ENCODE measurements at regions not wholly inside any gene's neighbourhood (a gene's known extent, or its start where the extent isn't known, plus 50 kb on each side); places are given as distances from the start of the nearest gene placed in this dataset.

GRCh38 chr10:130982802-130983201, 328.7 kb downstream of the TCERG1L start:
- DNase-seq (ENCODE audit: low spot score) (no peak), ATAC-seq (no peak)
- intact Hi-C loops (cut with DNase I), result no loop called here

GRCh38 chr10:130983749-130984148, 327.8 kb downstream of the TCERG1L start:
- intact Hi-C loops (cut with DNase I), result no loop called here
- DNase-seq (ENCODE audit: low spot score) (no peak), ATAC-seq (no peak)

- ATAC-seq, result no peak
- DNase-seq (ENCODE audit: low spot score), result no peak
- intact Hi-C loops (cut with DNase I), result no loop called here
These were observed 326.8 kb downstream of the TCERG1L start for GRCh38 chr10:130984686-130985085.

- no peak for DNase-seq (ENCODE audit: low spot score)
These were observed 326.3 kb downstream of the TCERG1L start for GRCh38 chr10:130985158-130985753.

GRCh38 chr10:130986846-130987245, 324.7 kb downstream of the TCERG1L start:
- intact Hi-C loops (cut with DNase I), result no loop called here
- DNase-seq (ENCODE audit: low spot score) (no peak), ATAC-seq (no peak)

More at GRCh38 chr10:130985158-130985753, 326.3 kb downstream of the TCERG1L start:
- intact Hi-C loops (cut with DNase I), result no loop called here
- no peak for ATAC-seq

- DNase-seq (ENCODE audit: low spot score) (no peak), ATAC-seq (no peak)
- intact Hi-C loops (cut with DNase I), result no loop called here
These were observed 324.1 kb downstream of the TCERG1L start for GRCh38 chr10:130987401-130987800.

GRCh38 chr10:130989670-130990232, 321.8 kb downstream of the TCERG1L start:
- ATAC-seq (no peak), DNase-seq (ENCODE audit: low spot score) (no peak)
- intact Hi-C loops (cut with DNase I), result no loop called here

GRCh38 chr10:130990486-130990885, 321.0 kb downstream of the TCERG1L start:
- no peak for ATAC-seq
- intact Hi-C loops (cut with DNase I), result no loop called here
- DNase-seq (ENCODE audit: low spot score), result no peak

- intact Hi-C loops (cut with DNase I), result no loop called here
- no peak for DNase-seq (ENCODE audit: low spot score)
These were observed 318.6 kb downstream of the TCERG1L start for GRCh38 chr10:130992802-130993523.

GRCh38 chr10:130993612-130994011, 317.9 kb downstream of the TCERG1L start:
- DNase-seq (ENCODE audit: low spot score) (no peak), ATAC-seq (no peak)
- intact Hi-C loops (cut with DNase I), result no loop called here

More at GRCh38 chr10:130992802-130993523, 318.6 kb downstream of the TCERG1L start:
- ATAC-seq, result no peak

GRCh38 chr10:130994191-130994590, 317.3 kb downstream of the TCERG1L start:
- intact Hi-C loops (cut with DNase I), result no loop called here
- no peak for DNase-seq (ENCODE audit: low spot score)
- no peak for ATAC-seq

- intact Hi-C loops (cut with DNase I), result no loop called here
- DNase-seq (ENCODE audit: low spot score), result no peak
- no peak for ATAC-seq
These were observed 316.7 kb downstream of the TCERG1L start for GRCh38 chr10:130994845-130995244.

- no peak for DNase-seq (ENCODE audit: low spot score)
These were observed 314.1 kb downstream of the TCERG1L start for GRCh38 chr10:130997267-130998045.

GRCh38 chr10:130998046-130998435, 313.5 kb downstream of the TCERG1L start:
- intact Hi-C loops (cut with DNase I), result no loop called here
- DNase-seq (ENCODE audit: low spot score), result no peak
- no peak for ATAC-seq

More at GRCh38 chr10:130997267-130998045, 314.1 kb downstream of the TCERG1L start:
- no peak for ATAC-seq
- intact Hi-C loops (cut with DNase I), result no loop called here

- no peak for DNase-seq (ENCODE audit: low spot score)
- no peak for ATAC-seq
- intact Hi-C loops (cut with DNase I), result no loop called here
These were observed 312.9 kb downstream of the TCERG1L start for GRCh38 chr10:130998642-130999041.

- ATAC-seq, result no peak
- intact Hi-C loops (cut with DNase I), result no loop called here
These were observed 311.9 kb downstream of the TCERG1L start for GRCh38 chr10:130999376-131000202.

GRCh38 chr10:131000244-131000643, 311.3 kb downstream of the TCERG1L start:
- no peak for DNase-seq (ENCODE audit: low spot score)
- no peak for ATAC-seq
- intact Hi-C loops (cut with DNase I), result no loop called here

More at GRCh38 chr10:130999376-131000202, 311.9 kb downstream of the TCERG1L start:
- DNase-seq (ENCODE audit: low spot score), result no peak

- intact Hi-C loops (cut with DNase I), result no loop called here
- ATAC-seq (no peak), DNase-seq (ENCODE audit: low spot score) (no peak)
These were observed 310.8 kb downstream of the TCERG1L start for GRCh38 chr10:131000743-131001142.

GRCh38 chr10:131001438-131001837, 310.1 kb downstream of the TCERG1L start:
- ATAC-seq (no peak), DNase-seq (ENCODE audit: low spot score) (no peak)
- intact Hi-C loops (cut with DNase I), result no loop called here
